SU-DHL-6 (cell line): ENCODE measurements at regions not wholly inside any gene's neighbourhood (a gene's known extent, or its start where the extent isn't known, plus 50 kb on each side); places are given as distances from the start of the nearest gene placed in this dataset.

Experiments
- H2AFZ ChIP-seq: fragments of 200-600 bp; sonication (generic); 2 replicates; pipeline ENCODE4 v1.6.1; 2014; ENCODE audit warnings: low read depth, mild to moderate bottlenecking, moderate library complexity, mixed read lengths, antibody characterized with exemption, low read length; ENCODE audit not compliant: severe bottlenecking
- H3F3A ChIP-seq: fragments of 200-600 bp; shearing (Covaris generic); 2 replicates; pipeline ENCODE4 v1.6.0; 2016; ENCODE audit warnings: antibody characterized with exemption, mild to moderate bottlenecking; ENCODE audit not compliant: insufficient read depth
- H3K27ac ChIP-seq: fragments of 200-600 bp; sonication (generic); 2 replicates; pipeline ENCODE4 v1.5.1; 2016; ENCODE audit warnings: low read depth, mild to moderate bottlenecking, low read length, moderate library complexity, mixed read lengths
- H3K27me3 ChIP-seq: fragments of 200-600 bp; sonication (generic), shearing (Covaris generic); 2 replicates; pipeline ENCODE4 v1.6.0; 2014; ENCODE audit warnings: mild to moderate bottlenecking, low read length
- H3K36me3 ChIP-seq: fragments of 200-600 bp; sonication (generic); 2 replicates; pipeline ENCODE4 v1.6.1; 2014; ENCODE audit warnings: mild to moderate bottlenecking, low read length, mixed read lengths
- H3K4me2 ChIP-seq: fragments of 300-600, 200-600 bp; shearing (Covaris generic), sonication (generic); 2 replicates; pipeline ENCODE4 v1.6.0; 2014; ENCODE audit warnings: low read length, low read depth, mild to moderate bottlenecking; ENCODE audit not compliant: poor library complexity, severe bottlenecking
- H3K4me3 ChIP-seq: fragments of 200-600 bp; sonication (generic); 2 replicates; pipeline ENCODE4 v1.5.1; 2014; ENCODE audit warnings: antibody characterized with exemption, low read length, mild to moderate bottlenecking, mixed read lengths; ENCODE audit not compliant: insufficient read depth, poor library complexity, severe bottlenecking
- H3K79me2 ChIP-seq: fragments of 200-600 bp; sonication (generic); 2 replicates; pipeline ENCODE4 v1.6.1; 2014; ENCODE audit warnings: mild to moderate bottlenecking, low read length, moderate library complexity; ENCODE audit not compliant: insufficient read depth
- H3K9ac ChIP-seq: fragments of 200-600 bp; sonication (generic); 2 replicates; pipeline ENCODE4 v1.7.0; 2014; ENCODE audit warnings: mild to moderate bottlenecking, low read length
- H3K9me2 ChIP-seq: fragments of 200-600 bp; sonication (generic); replicated peaks from 2 replicates; pipeline ENCODE4 v1.6.1; 2014; ENCODE audit warnings: low read length; ENCODE audit not compliant: insufficient read depth
- H3K9me3 ChIP-seq: fragments of 200-600 bp; sonication (generic); 2 replicates; pipeline ENCODE4 v1.6.1; 2014; ENCODE audit warnings: low read length, mixed read lengths; ENCODE audit not compliant: insufficient read depth
- H4K20me1 ChIP-seq: fragments of 200-600 bp; sonication (generic); 2 replicates; pipeline ENCODE4 v1.6.1; 2014; ENCODE audit warnings: low read depth, mild to moderate bottlenecking, antibody characterized with exemption, low read length, moderate library complexity, mixed read lengths
- CTCF ChIP-seq: fragments of 200-600 bp; sonication (generic); IDR thresholded peaks from one replicate; pipeline ENCODE4 v1.5.1; 2017; ENCODE audit warnings: antibody characterized with exemption, mild to moderate bottlenecking, low read length, moderate library complexity; ENCODE audit not compliant: insufficient read depth, poor library complexity, severe bottlenecking
- EZH2phosphoT487 ChIP-seq: fragments of 200-600 bp; sonication (generic), shearing (Covaris generic); conservative IDR thresholded peaks from 2 replicates; pipeline ENCODE4 v1.6.1; 2018; ENCODE audit warnings: mild to moderate bottlenecking, antibody characterized with exemption, low read length, moderate library complexity, mixed read lengths

- no peak for TF ChIP-seq EZH2phosphoT487
- no peak for TF ChIP-seq CTCF
- no peak overlapping the region for H3K4me2 ChIP-seq
- H3F3A ChIP-seq = no peaks in the 10 kb centered on the region
- no peaks in the 10 kb centered on the region for H3K79me2 ChIP-seq
- H3K27ac ChIP-seq = no peak overlapping the region
- no peaks in the 10 kb centered on the region for H3K9me3 ChIP-seq
- no peak overlapping the region for H3K4me3 ChIP-seq
- no peak overlapping the region for H3K9ac ChIP-seq
- no peaks in the 10 kb centered on the region for H3K9me2 ChIP-seq
- H3K36me3 ChIP-seq = no peaks in the 10 kb centered on the region
- H2AFZ ChIP-seq = no peak overlapping the region
- no peaks in the 10 kb centered on the region for H4K20me1 ChIP-seq
- no peaks in the 10 kb centered on the region for H3K27me3 ChIP-seq
Observed at GRCh38 chr7:46028246-46028645, 107.2 kb upstream of the IGFBP3 start.

- H3K27me3 ChIP-seq = no peaks in the 10 kb centered on the region
- TF ChIP-seq CTCF (no peak), EZH2phosphoT487 (no peak)
- no peaks in the 10 kb centered on the region for H3K9me2 ChIP-seq
- H4K20me1 ChIP-seq = no peaks in the 10 kb centered on the region; the same call in 1 of the 2 replicates
- H3K9me3 ChIP-seq = no peaks in the 10 kb centered on the region
- H3K36me3 ChIP-seq = no peaks in the 10 kb centered on the region
- no peak overlapping the region for H3K4me2 ChIP-seq
- no peak overlapping the region for H3K27ac ChIP-seq
- no peak overlapping the region for H3K4me3 ChIP-seq
- H3K79me2 ChIP-seq = no peaks in the 10 kb centered on the region
- H2AFZ ChIP-seq = no peak overlapping the region
- no peak overlapping the region for H3K9ac ChIP-seq
- no peaks in the 10 kb centered on the region for H3F3A ChIP-seq
Observed at GRCh38 chr7:46026741-46027140, 105.7 kb upstream of the IGFBP3 start.

- H3K4me2 ChIP-seq = no peak overlapping the region
Observed at GRCh38 chr7:46024263-46024916, 103.3 kb upstream of the IGFBP3 start.

More at GRCh38 chr7:46024263-46024916, 103.3 kb upstream of the IGFBP3 start:
- no peaks in the 10 kb centered on the region for H3K79me2 ChIP-seq
- H3K27ac ChIP-seq = no peak overlapping the region
- no peak overlapping the region for H3K4me3 ChIP-seq
- no peaks in the 10 kb centered on the region for H3K9me2 ChIP-seq
- no peaks in the 10 kb centered on the region for H3K36me3 ChIP-seq
- 0 out of 2 replicates have a peak, but pooled peaks cover 5% of the 10 kb centered on the region for H3K27me3 ChIP-seq
- TF ChIP-seq EZH2phosphoT487 (no peak), CTCF (no peak)
- no peaks in the 10 kb centered on the region for H3K9me3 ChIP-seq
- no peak overlapping the region for H3K9ac ChIP-seq
- no peak overlapping the region for H2AFZ ChIP-seq
- no peaks in the 10 kb centered on the region; the same call in 1 of the 2 replicates for H4K20me1 ChIP-seq
- H3F3A ChIP-seq = no peaks in the 10 kb centered on the region
